ENCODE measurements at regions not wholly inside any gene's neighbourhood (a gene's known extent, or its start where the extent isn't known, plus 50 kb on each side); places are given as distances from the start of the nearest gene placed in this dataset.

GRCh38 chr16:51009359-51009758 is 141.7 kb downstream of the SALL1 start:
- intact Hi-C loops (cut with DNase I) = no loop called here
- Histone ChIP-seq H3K27ac (no peak overlapping the region), H3K9me3 (peaks cover 0 to 18% of the 10 kb centered on the region in 2 donors), H3K36me3 (no peaks in the 10 kb centered on the region), H3K4me1 (no peaks in the 10 kb centered on the region), H3K27me3 (no peaks in the 10 kb centered on the region), H3K4me3 (no peak overlapping the region)
- DNase-seq (no peak), ATAC-seq (no peak)
- no peak for TF ChIP-seq CTCF (IDR thresholded peaks at IDR 0.05)

DNA sequence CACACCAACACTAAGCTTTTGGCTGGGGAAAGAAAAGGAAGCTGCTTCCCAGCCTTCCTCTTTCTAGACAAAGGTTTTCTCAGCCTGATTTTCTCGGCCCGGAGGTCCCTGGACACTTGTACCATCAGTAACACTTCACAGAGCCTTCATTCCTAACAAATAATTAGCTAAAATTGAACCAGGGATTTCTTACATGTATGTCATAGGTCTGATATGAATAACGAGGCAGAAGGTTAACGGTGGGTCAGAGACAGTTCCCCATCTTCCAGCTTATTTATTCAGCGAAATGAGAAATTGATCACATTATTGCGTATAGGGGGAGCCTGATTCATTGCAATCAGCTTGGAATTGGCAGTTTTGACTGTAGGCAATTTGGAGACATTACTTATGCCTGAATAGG is 142.5 kb downstream of the SALL1 start:
- DNase-seq (no peak), ATAC-seq (no peak)
- no peaks in the 10 kb centered on the region for H3K27me3 ChIP-seq
- no peak overlapping the region for H3K4me3 ChIP-seq
- TF ChIP-seq CTCF (IDR thresholded peaks at IDR 0.05) = no peak
- H3K27ac ChIP-seq = no peak overlapping the region
- no peaks in the 10 kb centered on the region for H3K36me3 ChIP-seq
- H3K9me3 ChIP-seq = peaks cover 0 to 18% of the 10 kb centered on the region in 2 donors
- no peaks in the 10 kb centered on the region for H3K4me1 ChIP-seq
- intact Hi-C loops (cut with DNase I) = no loop called here

GRCh38 chr16:51008037-51008436 is 143.0 kb downstream of the SALL1 start:
- Histone ChIP-seq H3K9me3 (peaks cover 0 to 18% of the 10 kb centered on the region in 2 donors), H3K27me3 (no peaks in the 10 kb centered on the region), H3K4me3 (no peak overlapping the region), H3K27ac (no peak overlapping the region), H3K36me3 (no peaks in the 10 kb centered on the region), H3K4me1 (no peaks in the 10 kb centered on the region)
- intact Hi-C loops (cut with DNase I) = no loop called here
- TF ChIP-seq CTCF (IDR thresholded peaks at IDR 0.05) = no peak
- DNase-seq (no peak), ATAC-seq (no peak)

DNA sequence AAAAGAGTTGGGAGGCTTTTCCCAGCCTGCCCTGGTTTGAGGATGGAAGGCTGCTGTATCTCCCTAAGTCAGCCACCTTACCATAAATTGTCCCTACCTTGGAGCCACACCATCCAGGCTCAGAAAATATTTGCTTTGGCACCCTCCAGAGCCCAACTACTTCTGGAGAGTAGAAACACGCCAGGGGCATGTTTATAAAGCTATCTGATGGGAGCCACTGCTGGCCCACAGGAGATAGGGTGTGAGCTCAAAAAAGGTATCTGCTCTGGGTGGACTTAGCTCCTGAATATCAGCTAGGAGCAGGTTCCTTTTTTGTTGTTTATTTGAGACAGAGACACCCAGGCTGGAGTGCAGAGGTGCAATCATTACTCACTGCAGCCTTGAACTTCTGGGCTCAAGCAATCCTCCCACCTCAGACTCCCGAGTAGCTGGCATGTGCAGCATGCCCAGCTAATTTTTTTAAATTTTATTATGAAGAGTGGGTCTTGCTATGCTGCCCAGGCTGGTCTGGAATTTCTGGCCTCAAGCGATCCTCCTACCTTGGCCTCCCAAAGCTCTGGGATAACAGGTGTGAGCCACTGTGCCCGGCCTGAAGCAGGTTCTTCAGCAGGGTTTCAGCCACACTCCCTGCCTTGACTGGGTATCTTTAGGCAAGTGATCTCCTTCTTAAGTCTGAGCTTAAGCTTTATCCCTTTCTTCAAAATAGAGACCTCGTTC is 147.1 kb downstream of the SALL1 start:
- ATAC-seq = no peak
- H3K4me3 ChIP-seq = no peak overlapping the region

More for the DNA sequence above, 147.1 kb downstream of the SALL1 start:
- Histone ChIP-seq H3K4me1 (no peaks in the 10 kb centered on the region), H3K27ac (no peak overlapping the region), H3K9me3 (peaks cover 0 to 3% of the 10 kb centered on the region in 2 donors), H3K36me3 (no peaks in the 10 kb centered on the region), H3K27me3 (no peaks in the 10 kb centered on the region)
- no peak for TF ChIP-seq CTCF (IDR thresholded peaks at IDR 0.05)
- DNase-seq = no peak
- intact Hi-C loops (cut with DNase I) = no loop called here
